ENCODE measurements at regions not wholly inside any gene's neighbourhood (a gene's known extent, or its start where the extent isn't known, plus 50 kb on each side); places are given as distances from the start of the nearest gene placed in this dataset.
"Not testable (repeated sequence)": the region's sequence is repeated elsewhere in the genome, so short reads cannot be mapped to it uniquely, and the experiment has no call there.

- ATAC-seq (no peak), DNase-seq (no peak)
Observed at GRCh38 chr16:46519063-46519462, 102.1 kb downstream of the SHCBP1 start.

GRCh38 chr16:46496701-46497100 is 124.5 kb downstream of the SHCBP1 start:
- DNase-seq (no peak), ATAC-seq (no peak)
- intact Hi-C loops (cut with DNase I): no loop called here

More at GRCh38 chr16:46519063-46519462, 102.1 kb downstream of the SHCBP1 start:
- intact Hi-C loops (cut with DNase I): no loop called here

- ATAC-seq: no peak
- no peak for DNase-seq
- intact Hi-C loops (cut with DNase I): no loop called here
Observed at GRCh38 chr16:46482895-46483294, 138.3 kb downstream of the SHCBP1 start.

DNA sequence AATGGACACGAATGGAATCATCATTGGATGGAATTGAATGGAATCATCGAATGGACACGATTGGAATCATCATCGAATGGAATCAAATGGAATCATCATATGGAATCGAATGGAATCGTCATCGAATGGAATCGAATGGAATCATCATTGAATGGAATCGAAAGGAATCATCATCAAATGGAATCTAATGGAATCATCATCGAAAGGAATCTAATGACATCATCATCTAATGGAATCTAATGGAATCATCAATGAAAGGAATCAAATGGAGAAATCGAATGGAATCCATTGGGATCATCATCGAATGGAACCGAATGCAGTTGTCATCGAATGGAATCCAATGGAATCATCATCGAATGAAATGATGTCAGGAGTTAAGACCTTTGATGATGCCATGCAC is 154.9 kb downstream of the SHCBP1 start:
- ATAC-seq (no peak), DNase-seq (no peak)
- intact Hi-C loops (cut with DNase I): no loop called here

GRCh38 chr16:46454801-46455200 is 166.4 kb downstream of the SHCBP1 start:
- intact Hi-C loops (cut with DNase I); DNase-seq; ATAC-seq: not testable (repeated sequence)

GRCh38 chr16:46428108-46429061 is 192.8 kb downstream of the SHCBP1 start:
- DNase-seq (peak; percentile 8), ATAC-seq (no peak)
- intact Hi-C loops (cut with DNase I): no loop called here

- no peak for DNase-seq
- intact Hi-C loops (cut with DNase I): no loop called here
- no peak for ATAC-seq
Observed at GRCh38 chr16:46427340-46428107, 193.7 kb downstream of the SHCBP1 start.

DNA sequence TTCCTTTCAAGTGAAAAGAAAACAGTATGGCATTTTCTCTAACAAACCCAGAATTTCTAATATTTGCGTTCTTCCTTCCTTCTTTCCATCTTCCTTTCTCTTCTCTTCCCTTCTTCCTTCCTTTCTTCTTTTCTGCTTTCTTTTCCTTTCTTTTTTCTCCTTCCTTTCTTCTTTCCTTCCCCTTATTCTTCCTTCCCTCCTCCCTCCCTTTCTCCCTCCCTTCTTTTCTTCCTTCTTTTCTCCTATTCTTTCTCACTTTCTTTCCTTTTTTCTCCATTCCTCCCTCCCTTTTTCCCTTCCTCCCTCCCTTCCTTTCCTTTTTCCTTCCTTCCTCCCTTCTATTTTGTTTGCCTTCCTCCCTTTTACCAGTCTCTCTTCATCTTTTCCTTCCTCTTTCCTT is 194.8 kb downstream of the SHCBP1 start:
- ATAC-seq (no peak), DNase-seq (no peak)
- intact Hi-C loops (cut with DNase I): no loop called here

- intact Hi-C loops (cut with DNase I): no loop called here
- no peak for DNase-seq
- ATAC-seq: no peak
Observed at GRCh38 chr16:46404028-46404427, 217.2 kb downstream of the SHCBP1 start.

DNA sequence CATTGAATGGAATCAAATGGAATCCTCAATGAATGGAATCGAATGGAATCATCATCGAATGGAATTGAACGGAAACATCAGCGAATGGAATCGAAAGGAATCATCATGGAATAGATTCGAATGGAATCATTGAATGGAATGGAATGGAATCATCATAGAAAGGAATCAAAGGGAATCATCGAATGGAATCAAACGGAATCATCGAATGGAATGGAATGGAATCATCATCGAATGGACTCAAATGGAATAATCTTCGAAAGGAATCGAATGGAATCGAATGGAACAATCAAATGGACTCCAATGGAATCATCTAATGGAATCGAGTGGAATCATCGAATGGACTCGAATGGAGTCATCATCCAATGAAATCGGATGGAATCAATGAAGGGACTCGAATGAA is 222.6 kb downstream of the SHCBP1 start:
- intact Hi-C loops (cut with DNase I); ATAC-seq; DNase-seq: not testable (repeated sequence)

GRCh38 chr16:46396883-46397270 is 224.3 kb downstream of the SHCBP1 start:
- DNase-seq; ATAC-seq; intact Hi-C loops (cut with DNase I): not testable (repeated sequence)

GRCh38 chr16:46396131-46396882 is 224.9 kb downstream of the SHCBP1 start:
- ATAC-seq; DNase-seq; intact Hi-C loops (cut with DNase I): not testable (repeated sequence)

GRCh38 chr16:46395391-46395921 is 225.7 kb downstream of the SHCBP1 start:
- intact Hi-C loops (cut with DNase I); ATAC-seq; DNase-seq: not testable (repeated sequence)

- ATAC-seq; intact Hi-C loops (cut with DNase I); DNase-seq: not testable (repeated sequence)
Observed at GRCh38 chr16:46394963-46395362, 226.2 kb downstream of the SHCBP1 start.

GRCh38 chr16:46394149-46394548 is 227.0 kb downstream of the SHCBP1 start:
- intact Hi-C loops (cut with DNase I); ATAC-seq; DNase-seq: not testable (repeated sequence)

DNA sequence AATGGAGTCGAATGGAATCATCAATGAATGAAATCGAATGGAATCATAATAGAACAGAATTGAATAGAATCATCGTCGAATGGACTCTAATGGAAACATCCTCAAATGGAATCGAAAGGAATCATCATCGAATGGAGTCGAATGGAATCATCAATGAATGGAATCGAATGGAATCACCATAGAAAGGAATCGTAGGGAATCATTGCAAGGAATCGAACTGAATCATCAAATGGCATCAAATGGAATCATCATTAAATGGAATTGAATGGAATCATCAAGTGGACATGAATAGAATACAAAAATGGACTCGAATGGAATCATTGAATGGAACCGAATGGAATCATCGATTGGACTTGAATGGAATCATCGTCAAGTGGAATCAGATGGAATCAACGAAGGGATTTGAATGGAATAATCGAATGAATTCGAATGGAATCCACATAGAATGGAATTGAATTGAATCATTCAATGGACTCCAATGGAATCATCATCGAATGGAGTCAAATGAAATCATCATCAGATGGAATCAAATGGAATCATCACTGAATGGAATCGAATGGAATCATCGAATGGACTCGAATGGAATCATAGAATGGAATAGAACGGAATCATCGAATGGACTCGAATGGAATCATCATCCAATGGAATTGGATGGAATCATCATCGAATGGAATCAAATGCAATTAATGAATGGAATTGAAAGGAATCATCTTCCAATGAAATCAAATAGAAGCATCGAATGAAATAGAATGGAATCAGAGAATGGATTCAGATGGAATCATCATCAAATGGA is 228.1 kb downstream of the SHCBP1 start:
- intact Hi-C loops (cut with DNase I); ATAC-seq: not testable (repeated sequence)

DNA sequence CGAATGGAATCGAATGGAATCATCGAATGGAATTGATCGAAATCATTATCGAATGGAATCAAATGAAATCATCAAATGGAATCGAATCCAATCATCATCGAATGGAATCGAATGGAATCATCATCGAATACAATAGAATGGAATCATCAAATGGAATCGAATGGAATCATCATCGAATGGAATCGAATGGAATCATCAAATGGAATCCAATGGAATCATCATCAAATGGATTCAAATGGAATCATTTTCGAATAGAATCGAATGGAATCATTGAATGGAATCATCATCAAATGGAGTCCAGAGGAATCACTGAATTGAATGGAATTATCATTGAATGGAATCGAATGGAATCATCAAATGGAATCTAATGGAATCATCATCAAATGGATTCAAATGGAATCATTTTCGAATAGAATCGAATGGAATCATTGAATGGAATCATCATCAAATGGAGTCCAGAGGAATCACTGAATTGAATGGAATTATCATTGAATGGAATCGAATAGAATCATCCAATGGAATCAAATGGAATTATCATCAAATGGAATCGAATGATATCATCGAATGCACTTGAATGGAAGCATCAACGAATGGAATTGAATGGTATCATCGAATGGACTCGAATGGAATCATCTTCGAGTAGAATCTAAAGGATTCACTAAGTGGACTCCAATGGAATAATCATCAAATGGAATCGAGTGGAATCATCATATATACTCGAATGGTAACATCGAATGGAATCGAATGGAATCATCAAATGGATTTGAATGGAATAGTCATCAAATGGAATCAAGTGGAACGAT is 230.3 kb downstream of the SHCBP1 start:
- intact Hi-C loops (cut with DNase I): not testable (repeated sequence)

More for the DNA sequence above, 228.1 kb downstream of the SHCBP1 start:
- not testable (repeated sequence) for DNase-seq

More for the DNA sequence above, 230.3 kb downstream of the SHCBP1 start:
- DNase-seq: not testable (repeated sequence)
- ATAC-seq: peak in 1 of 2 donors; percentile 3

Measured in left cardiac atrium (tissue), 4 donors.